Spleen (tissue), 11 donors: ENCODE measurements at regions not wholly inside any gene's neighbourhood (a gene's known extent, or its start where the extent isn't known, plus 50 kb on each side); places are given as distances from the start of the nearest gene placed in this dataset.

Experiments used
- DNase-seq: peaks from one replicate; pipeline ENCODE4 v3.0.0-alpha.2; 2020
- H3K27ac ChIP-seq, 8 donors: fragments of 200-600 bp; sonication (generic) in 7 of 8; 1 replicate in 4 of 8; 2 replicates in 4 of 8; pipeline versions ENCODE4 v1.5.0 to v1.8.0; 2016 to 2021; ENCODE audit warnings: inconsistent platforms in 4 of 8, mild to moderate bottlenecking in 4 of 8, moderate library complexity in 1 of 8
- H3K27me3 ChIP-seq, 7 donors: fragments of 200-600 bp; sonication (generic) in 6 of 7; replicated peaks in 1 of 7; 1 replicate in 4 of 7; 2 replicates in 3 of 7; pipeline versions ENCODE4 v1.5.0 to v1.8.0; 2016 to 2021; ENCODE audit warnings: inconsistent platforms in 3 of 7, mild to moderate bottlenecking in 1 of 7
- H3K36me3 ChIP-seq, 6 donors: fragments of 200-600 bp; sonication (generic) in 5 of 6; 1 replicate in 4 of 6; 2 replicates in 2 of 6; pipeline versions ENCODE4 v1.5.0 to v1.8.0; 2016 to 2021; ENCODE audit warnings: inconsistent platforms in 2 of 6
- H3K4me1 ChIP-seq, 6 donors: fragments of 200-600 bp; sonication (generic) in 5 of 6; 1 replicate in 3 of 6; 2 replicates in 3 of 6; pipeline versions ENCODE4 v1.5.0 to v1.8.0; 2016 to 2021; ENCODE audit warnings: inconsistent platforms in 3 of 6
- H3K4me3 ChIP-seq, 8 donors: fragments of 200-600 bp; sonication (generic) in 7 of 8; 1 replicate in 4 of 8; 2 replicates in 4 of 8; pipeline versions ENCODE4 v1.5.0 to v1.8.0; 2016 to 2021; ENCODE audit warnings: inconsistent platforms in 4 of 8, mild to moderate bottlenecking in 4 of 8, moderate library complexity in 2 of 8
- H3K9me3 ChIP-seq, 8 donors: fragments of 200-600 bp; sonication (generic) in 7 of 8; 1 replicate in 4 of 8; 2 replicates in 4 of 8; pipeline versions ENCODE4 v1.5.0 to v1.8.0; 2016 to 2021; ENCODE audit warnings: inconsistent platforms in 4 of 8
- CTCF ChIP-seq, 11 experiments: fragments of 200-600 bp in 7 of 11; fragments of 450-650 bp in 4 of 11; sonication (generic) in 4 of 11; IDR thresholded peaks in 8 of 11; conservative IDR thresholded peaks in 3 of 11; 1 replicate in 7 of 11; 2 replicates in 4 of 11; pipeline versions ENCODE4 v1.4.0 to v1.8.0; 2016 to 2021; ENCODE audit warnings: antibody characterized with exemption in 11 of 11, inconsistent platforms in 4 of 11, mild to moderate bottlenecking in 1 of 11
- POLR2A ChIP-seq, 3 donors: fragments of 450-650 bp; IDR thresholded peaks; one replicate each; pipeline ENCODE4 v1.5.1; 2017; ENCODE audit warnings: antibody characterized with exemption in 3 of 3, mild to moderate bottlenecking in 1 of 3
- POLR2AphosphoS5 ChIP-seq, 3 donors: sonication (generic); formaldehyde crosslinking; IDR thresholded peaks; one replicate each; pipeline ENCODE4 v1.5.1; 2017; ENCODE audit warnings: antibody characterized with exemption in 3 of 3
- WGBS, 5 donors: extraction: QIAGEN DNeasy Blood & Tissue Kit in 3 of 5; methylation state at CpG; one replicate each; pipeline versions ENCODE4 v1.1.5 to v1.1.7; 2013 to 2018; 5-methylcytosine and 5-hydroxymethylcytosine counted together
- intact Hi-C: fragments of 100-400 bp; cut with DNase I; formaldehyde crosslinking; loops from one replicate; pipeline ENCODE4 v1.15.0; 2023; ENCODE audit warnings: low total_unique reads
- donor health status: healthy with polysubstance abuse.
- donor health status: DM: no; HTN: no; CAD: no; lungs with moderate emphysema.
- donor health status: DM: no; HTN: no; CAD: no.
- donor health status: Bipolar disorder and iron deficiency.
- donor health status: healthy.
- donor health status: DM: no; HTN: no; CAD: no.
- donor health status: DM: yes; HTN: yes; CAD: no.

GRCh38 chr3:74891312-74891711 is 276.9 kb upstream of the CNTN3 start:
- no peak for TF ChIP-seq POLR2A (IDR thresholded peaks at IDR 0.05)
- no peak for TF ChIP-seq CTCF (IDR thresholded peaks at IDR 0.05 in 8 of 11, conservative IDR thresholded peaks at IDR 0.05 in 3 of 11)
- no peak for TF ChIP-seq POLR2AphosphoS5 (IDR thresholded peaks at IDR 0.05)
- Histone ChIP-seq H3K27ac (no peak overlapping the region), H3K27me3 (no peaks in the 10 kb centered on the region), H3K4me3 (no peak overlapping the region), H3K9me3 (peaks cover 0 to 12% (median 0%) of the 10 kb centered on the region in 8 donors), H3K4me1 (no peaks in the 10 kb centered on the region), H3K36me3 (no peaks in the 10 kb centered on the region)
- no peak for DNase-seq
- 84 to 89% (median 89%) methylated on average over 6 of the region's 6 CpGs for WGBS, 5 donors
- intact Hi-C loops: no loop called here

- H3K36me3 ChIP-seq: no peaks in the 10 kb centered on the region
- H3K9me3 ChIP-seq: peaks cover 0 to 9% (median 0%) of the 10 kb centered on the region in 8 donors
- no peak for TF ChIP-seq POLR2A (IDR thresholded peaks at IDR 0.05)
- no peak for TF ChIP-seq POLR2AphosphoS5 (IDR thresholded peaks at IDR 0.05)
- no peak overlapping the region for H3K27ac ChIP-seq
- no peak for DNase-seq
- intact Hi-C loops: no loop called here
- H3K27me3 ChIP-seq: no peaks in the 10 kb centered on the region
- WGBS, 5 donors: 73 to 79% (median 77%) methylated on average over 2 of the region's 2 CpGs
- no peak overlapping the region for H3K4me3 ChIP-seq
- H3K4me1 ChIP-seq: no peaks in the 10 kb centered on the region
Observed at GRCh38 chr3:74883690-74884089, 269.2 kb upstream of the CNTN3 start.

- Histone ChIP-seq H3K4me3 (no peak overlapping the region), H3K4me1 (no peaks in the 10 kb centered on the region), H3K36me3 (no peaks in the 10 kb centered on the region), H3K27me3 (no peaks in the 10 kb centered on the region), H3K27ac (no peak overlapping the region), H3K9me3 (peaks cover 0 to 9% (median 0%) of the 10 kb centered on the region in 8 donors)
- DNase-seq: no peak
- intact Hi-C loops: no loop called here
- TF ChIP-seq POLR2A (IDR thresholded peaks at IDR 0.05) (no peak), CTCF (IDR thresholded peaks at IDR 0.05 in 8 of 11, conservative IDR thresholded peaks at IDR 0.05 in 3 of 11) (no peak), POLR2AphosphoS5 (IDR thresholded peaks at IDR 0.05) (no peak)
- 44 to 79% (median 56%) methylated on average over 1 of the region's 1 CpG for WGBS, 5 donors
Observed at GRCh38 chr3:74883222-74883621, 268.8 kb upstream of the CNTN3 start.

GRCh38 chr3:74880237-74880636 is 265.8 kb upstream of the CNTN3 start:
- Histone ChIP-seq H3K4me1 (no peaks in the 10 kb centered on the region), H3K27ac (no peak overlapping the region), H3K4me3 (no peak overlapping the region), H3K27me3 (no peaks in the 10 kb centered on the region), H3K9me3 (peaks cover 0 to 12% (median 0%) of the 10 kb centered on the region in 8 donors), H3K36me3 (no peaks in the 10 kb centered on the region)
- WGBS, 5 donors: 28 to 62% (median 35%) methylated on average over 1 of the region's 1 CpG
- no peak for DNase-seq
- intact Hi-C loops: no loop called here
- no peak for TF ChIP-seq POLR2AphosphoS5 (IDR thresholded peaks at IDR 0.05)
- TF ChIP-seq POLR2A (IDR thresholded peaks at IDR 0.05): no peak
- TF ChIP-seq CTCF (IDR thresholded peaks at IDR 0.05 in 8 of 11, conservative IDR thresholded peaks at IDR 0.05 in 3 of 11): no peak
